Vagina (tissue), 2 donors: ENCODE measurements at regions not wholly inside any gene's neighbourhood (a gene's known extent, or its start where the extent isn't known, plus 50 kb on each side); places are given as distances from the start of the nearest gene placed in this dataset.
"Not testable (repeated sequence)": the region's sequence is repeated elsewhere in the genome, so short reads cannot be mapped to it uniquely, and the experiment has no call there.

Source experiments
- DNase-seq, 2 donors: peaks; one replicate each; pipeline ENCODE4 v3.0.0-alpha.2; 2017; ENCODE audit errors: extremely low spot score in 2 of 2
- H3K27ac ChIP-seq: fragments of 200-600 bp; sonication (generic); one replicate; pipeline ENCODE4 v1.5.1; 2019
- H3K27me3 ChIP-seq: fragments of 200-600 bp; sonication (generic); one replicate; pipeline ENCODE4 v1.5.1; 2019
- H3K36me3 ChIP-seq, 2 donors: fragments of 200-600 bp; sonication (generic); one replicate each; pipeline ENCODE4 v1.5.1; 2017 to 2019
- H3K4me1 ChIP-seq: fragments of 200-600 bp; sonication (generic); one replicate; pipeline ENCODE4 v1.5.1; 2019
- H3K4me3 ChIP-seq, 2 donors: fragments of 200-600 bp; sonication (generic); 1 replicate in 1 of 2; 2 replicates in 1 of 2; pipeline ENCODE4 v1.5.1; 2016 to 2019
- H3K9me3 ChIP-seq: fragments of 200-600 bp; sonication (generic); one replicate; pipeline ENCODE4 v1.5.1; 2019
- POLR2A ChIP-seq, 2 donors: fragments of 450-650 bp; IDR thresholded peaks; one replicate each; pipeline ENCODE4 v1.6.1; 2017; ENCODE audit warnings: antibody characterized with exemption in 2 of 2, mild to moderate bottlenecking in 2 of 2, moderate library complexity in 2 of 2
- POLR2AphosphoS5 ChIP-seq, 2 donors: sonication (generic); formaldehyde crosslinking; IDR thresholded peaks; one replicate each; pipeline ENCODE4 v1.9.0; 2017; ENCODE audit warnings: antibody characterized with exemption in 2 of 2, mild to moderate bottlenecking in 2 of 2, low read depth in 1 of 2; ENCODE audit not compliant: insufficient read depth in 1 of 2
- intact Hi-C: fragments of 100-400 bp; cut with DNase I; formaldehyde crosslinking; loops from one replicate; pipeline ENCODE4 v1.15.1; 2023
- TF ChIP-seq, protein P1 (sequence below), 3 experiments: fragments of 450-650 bp in 2 of 3; fragments of 200-600 bp in 1 of 3; sonication (generic) in 1 of 3; IDR thresholded peaks; one replicate each; pipeline ENCODE4 v1.5.1; 2017 to 2019; ENCODE audit warnings: antibody characterized with exemption in 3 of 3, mild to moderate bottlenecking in 2 of 3, moderate library complexity in 2 of 3

DNA sequence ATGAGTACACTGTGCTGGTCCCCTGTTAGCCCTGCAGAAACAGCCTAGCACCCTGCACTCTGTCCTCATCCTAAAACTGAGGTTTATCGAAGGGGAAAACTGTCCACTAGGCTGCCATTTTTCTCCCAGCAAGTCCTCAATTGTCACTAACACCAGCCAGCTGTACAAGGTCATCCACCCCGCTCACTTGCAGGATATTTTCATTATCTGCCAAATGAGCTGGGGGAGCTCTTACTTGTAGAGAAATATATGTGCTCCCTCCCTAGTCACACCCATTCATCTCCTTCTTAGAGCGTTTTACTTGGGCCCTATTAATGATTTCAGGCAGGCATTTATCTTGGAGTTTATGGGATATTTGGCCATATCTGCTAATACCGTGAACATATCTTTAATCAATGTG is 413.5 kb upstream of the NFE2L3 start:
- no peaks in the 10 kb centered on the region for H3K4me1 ChIP-seq
- H3K9me3 ChIP-seq = no peaks in the 10 kb centered on the region
- intact Hi-C loops = loop anchor here (10.0 kb wide), 1 partner anchor 106 kb away; no protein-coding TSS in a partner anchor
- no peak for DNase-seq
- TF ChIP-seq POLR2AphosphoS5 (IDR thresholded peaks at IDR 0.05; ENCODE audit: insufficient read depth in 1 of 2, low read depth in 1 of 2) (no peak), POLR2A (IDR thresholded peaks at IDR 0.05) (no peak)
- TF ChIP-seq, protein P1, sequence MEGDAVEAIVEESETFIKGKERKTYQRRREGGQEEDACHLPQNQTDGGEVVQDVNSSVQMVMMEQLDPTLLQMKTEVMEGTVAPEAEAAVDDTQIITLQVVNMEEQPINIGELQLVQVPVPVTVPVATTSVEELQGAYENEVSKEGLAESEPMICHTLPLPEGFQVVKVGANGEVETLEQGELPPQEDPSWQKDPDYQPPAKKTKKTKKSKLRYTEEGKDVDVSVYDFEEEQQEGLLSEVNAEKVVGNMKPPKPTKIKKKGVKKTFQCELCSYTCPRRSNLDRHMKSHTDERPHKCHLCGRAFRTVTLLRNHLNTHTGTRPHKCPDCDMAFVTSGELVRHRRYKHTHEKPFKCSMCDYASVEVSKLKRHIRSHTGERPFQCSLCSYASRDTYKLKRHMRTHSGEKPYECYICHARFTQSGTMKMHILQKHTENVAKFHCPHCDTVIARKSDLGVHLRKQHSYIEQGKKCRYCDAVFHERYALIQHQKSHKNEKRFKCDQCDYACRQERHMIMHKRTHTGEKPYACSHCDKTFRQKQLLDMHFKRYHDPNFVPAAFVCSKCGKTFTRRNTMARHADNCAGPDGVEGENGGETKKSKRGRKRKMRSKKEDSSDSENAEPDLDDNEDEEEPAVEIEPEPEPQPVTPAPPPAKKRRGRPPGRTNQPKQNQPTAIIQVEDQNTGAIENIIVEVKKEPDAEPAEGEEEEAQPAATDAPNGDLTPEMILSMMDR (IDR thresholded peaks at IDR 0.05) = no peak
- H3K4me3 ChIP-seq = no peak overlapping the region
- no peaks in the 10 kb centered on the region for H3K27me3 ChIP-seq
- no peak overlapping the region for H3K27ac ChIP-seq
- H3K36me3 ChIP-seq = no peaks in the 10 kb centered on the region

DNA sequence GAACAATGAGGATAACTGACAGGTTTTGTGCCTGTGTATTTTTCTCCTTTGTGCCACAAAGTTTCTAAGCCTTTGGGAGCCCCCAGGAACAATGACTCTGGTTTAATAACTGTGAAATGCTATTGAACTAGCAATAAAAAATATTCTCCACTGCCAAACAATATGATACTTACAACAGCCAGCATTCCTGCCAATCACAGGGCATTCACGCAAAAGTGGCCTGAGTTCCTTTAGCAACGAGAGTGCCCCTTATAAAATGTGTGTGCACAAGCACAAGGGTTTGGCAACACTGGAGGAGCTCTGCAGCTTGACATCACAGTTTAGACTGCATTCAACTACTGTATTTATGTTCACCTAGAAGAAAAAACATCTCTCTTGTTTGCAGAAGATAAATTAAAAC is 412.9 kb upstream of the NFE2L3 start:
- no peak overlapping the region for H3K4me3 ChIP-seq
- intact Hi-C loops = loop anchor here (10.0 kb wide), 1 partner anchor 106 kb away; no protein-coding TSS in a partner anchor
- no peak overlapping the region for H3K27ac ChIP-seq
- no peak for DNase-seq
- no peaks in the 10 kb centered on the region for H3K4me1 ChIP-seq
- H3K36me3 ChIP-seq = no peaks in the 10 kb centered on the region
- TF ChIP-seq, protein P1 (IDR thresholded peaks at IDR 0.05) = no peak
- H3K27me3 ChIP-seq = no peaks in the 10 kb centered on the region
- H3K9me3 ChIP-seq = no peaks in the 10 kb centered on the region

DNA sequence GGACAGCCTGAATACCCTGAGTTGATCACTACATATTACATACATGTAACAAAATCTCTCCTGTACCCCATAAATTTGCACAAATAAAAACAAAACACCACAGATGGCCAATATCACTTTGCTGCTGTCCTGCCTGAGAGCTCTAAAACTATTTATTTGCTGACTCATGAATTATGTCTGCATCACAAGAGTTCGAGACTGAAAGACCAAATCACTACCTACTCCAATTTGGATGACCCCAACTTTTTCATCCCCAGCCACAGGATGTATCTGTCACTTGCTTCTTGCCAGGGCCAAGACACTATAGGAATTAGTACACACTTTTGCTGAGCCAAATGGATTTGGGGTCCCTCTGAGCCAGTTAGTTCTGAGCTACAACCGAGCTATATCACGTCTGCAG is 409.7 kb upstream of the NFE2L3 start:
- Histone ChIP-seq H3K27ac (no peak overlapping the region), H3K9me3 (no peaks in the 10 kb centered on the region), H3K4me1 (no peaks in the 10 kb centered on the region), H3K27me3 (no peaks in the 10 kb centered on the region), H3K4me3 (no peak overlapping the region), H3K36me3 (no peaks in the 10 kb centered on the region)
- DNase-seq = no peak
- intact Hi-C loops = no loop called here
- no peak for TF ChIP-seq POLR2AphosphoS5 (IDR thresholded peaks at IDR 0.05; ENCODE audit: insufficient read depth in 1 of 2, low read depth in 1 of 2)
- no peak for TF ChIP-seq POLR2A (IDR thresholded peaks at IDR 0.05)
- TF ChIP-seq, protein P1 (IDR thresholded peaks at IDR 0.05) = no peak

DNA sequence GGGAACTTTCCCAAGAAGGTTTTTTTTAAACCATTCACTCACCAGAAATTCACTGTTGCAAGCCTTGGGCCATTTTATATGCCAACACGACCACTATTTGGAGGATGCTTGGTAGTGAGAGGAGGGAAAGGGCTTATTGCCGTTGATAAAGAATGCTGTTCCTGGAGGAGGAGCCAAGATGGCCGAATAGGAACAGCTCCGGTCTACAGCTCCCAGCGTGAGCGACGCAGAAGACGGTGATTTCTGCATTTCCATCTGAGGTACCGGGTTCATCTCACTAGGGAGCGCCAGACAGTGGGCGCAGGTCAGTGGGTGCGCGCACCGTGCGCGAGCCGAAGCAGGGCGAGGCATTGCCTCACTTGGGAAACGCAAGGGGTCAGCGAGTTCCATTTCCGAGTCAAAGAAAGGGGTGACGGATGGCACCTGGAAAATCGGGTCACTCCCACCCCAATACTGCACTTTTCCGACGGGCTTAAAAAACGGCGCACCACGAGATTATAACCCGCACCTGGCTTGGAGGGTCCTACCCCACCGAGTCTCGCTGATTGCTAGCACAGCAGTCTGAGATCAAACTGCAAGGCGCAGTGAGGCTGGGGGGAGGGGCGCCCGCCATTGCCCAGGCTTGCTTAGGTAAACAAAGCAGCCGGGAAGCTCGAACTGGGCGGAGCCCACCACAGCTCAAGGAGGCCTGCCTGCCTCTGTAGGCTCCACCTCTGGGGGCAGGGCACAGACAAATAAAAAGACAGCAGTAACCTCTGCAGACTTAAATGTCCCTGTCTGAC is 408.1 kb upstream of the NFE2L3 start:
- intact Hi-C loops, H3K4me1 ChIP-seq, DNase-seq, H3K9me3 ChIP-seq, H3K27ac ChIP-seq, H3K27me3 ChIP-seq, H3K36me3 ChIP-seq, H3K4me3 ChIP-seq: not testable (repeated sequence)

DNA sequence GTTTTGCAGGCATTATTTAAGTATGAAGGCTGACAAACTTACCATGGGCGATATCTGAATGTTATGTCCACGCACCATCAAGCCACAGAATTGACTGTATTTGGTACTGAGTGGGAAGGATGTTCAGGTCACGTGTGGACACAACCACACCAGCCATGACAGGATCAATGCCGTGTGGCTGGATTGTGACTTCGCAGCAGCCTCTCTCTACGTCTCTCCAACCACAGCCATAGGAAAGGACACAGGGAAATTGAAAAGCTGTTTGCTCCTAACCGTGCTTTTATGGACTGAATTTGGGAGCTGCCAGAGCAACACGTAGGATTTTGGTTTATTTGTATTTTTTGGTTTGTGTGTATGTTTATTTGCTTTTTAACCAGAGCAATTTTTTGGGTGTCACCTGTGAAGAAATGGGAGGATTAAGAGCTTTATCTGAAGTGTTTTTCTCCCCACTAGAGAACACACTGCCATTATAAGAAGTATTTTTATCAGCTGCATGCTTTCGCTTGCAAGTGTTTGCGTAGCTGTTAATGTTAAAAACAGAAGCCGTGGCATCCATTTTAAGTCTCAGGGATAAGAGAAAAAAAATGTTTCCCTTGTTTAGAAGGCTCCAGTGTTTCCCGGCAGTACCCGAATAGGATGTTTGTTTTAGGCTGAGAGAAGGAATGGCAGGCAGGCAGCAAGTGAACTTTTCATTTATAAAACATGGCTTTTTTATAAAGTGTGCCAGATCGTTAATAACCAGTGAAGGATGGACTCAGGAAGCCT is 401.1 kb upstream of the NFE2L3 start:
- Histone ChIP-seq H3K27ac (peak overlapping the region; percentile 37), H3K36me3 (no peaks in the 10 kb centered on the region), H3K4me3 (no peak overlapping the region), H3K4me1 (peaks cover 29% of the 10 kb centered on the region), H3K27me3 (no peaks in the 10 kb centered on the region), H3K9me3 (no peaks in the 10 kb centered on the region)
- TF ChIP-seq POLR2A (IDR thresholded peaks at IDR 0.05) = no peak
- no peak for DNase-seq
- intact Hi-C loops = no loop called here

DNA sequence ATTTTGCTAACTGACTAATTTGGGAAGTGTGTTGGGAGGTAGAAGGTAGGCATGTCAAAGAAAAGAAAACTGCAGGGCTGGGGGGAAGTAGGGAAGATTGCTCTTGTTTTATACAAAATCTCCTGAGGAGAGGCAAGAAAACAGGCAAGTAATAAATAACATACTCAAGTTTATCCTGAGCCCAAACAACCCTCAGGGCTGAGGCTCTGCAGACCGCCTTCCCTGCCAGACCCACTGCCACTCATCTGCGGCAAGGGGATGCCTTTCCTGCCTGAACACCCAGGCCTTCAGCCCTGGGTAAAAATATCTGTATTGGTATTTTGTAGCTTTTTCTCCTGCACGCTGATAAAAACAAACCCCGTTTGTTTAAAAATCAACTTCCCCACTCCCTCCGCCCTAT is 399.8 kb upstream of the NFE2L3 start:
- intact Hi-C loops = no loop called here
- TF ChIP-seq POLR2A (IDR thresholded peaks at IDR 0.05) = no peak
- TF ChIP-seq, protein P1 (IDR thresholded peaks at IDR 0.05) = no peak
- no peak for TF ChIP-seq POLR2AphosphoS5 (IDR thresholded peaks at IDR 0.05; ENCODE audit: insufficient read depth in 1 of 2, low read depth in 1 of 2)
- peak overlapping the region; percentile 37 for H3K27ac ChIP-seq

More for the DNA sequence above, 399.8 kb upstream of the NFE2L3 start:
- no peaks in the 10 kb centered on the region for H3K9me3 ChIP-seq
- peaks cover 29% of the 10 kb centered on the region for H3K4me1 ChIP-seq
- no peaks in the 10 kb centered on the region for H3K27me3 ChIP-seq
- H3K36me3 ChIP-seq = no peaks in the 10 kb centered on the region
- H3K4me3 ChIP-seq = no peak overlapping the region
- no peak for DNase-seq
